ENCODE measurements at regions not wholly inside any gene's neighbourhood (a gene's known extent, or its start where the extent isn't known, plus 50 kb on each side); places are given as distances from the start of the nearest gene placed in this dataset.

DNA sequence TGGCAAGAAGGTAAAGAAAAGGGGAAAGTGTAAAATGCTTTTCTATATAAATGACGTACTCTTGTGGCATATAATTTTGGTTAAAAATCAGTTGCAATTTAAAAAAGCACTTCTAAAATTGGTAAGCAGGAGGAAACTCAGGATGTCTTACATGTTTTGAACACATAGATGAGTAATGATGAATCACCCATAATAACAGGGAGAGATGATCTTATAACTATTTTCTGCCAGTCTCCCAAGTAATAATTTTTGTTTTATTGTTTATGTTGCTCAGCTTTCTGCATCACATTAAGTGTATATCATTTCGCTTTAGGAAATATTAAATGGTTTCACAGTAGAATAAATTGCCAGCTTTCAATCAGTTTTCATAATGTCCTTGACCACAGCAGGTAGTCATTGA, 1430.7 kb upstream of the PCDH20 start:
- TF ChIP-seq POLR2A (IDR thresholded peaks at IDR 0.05) = no peak
- TF ChIP-seq, protein P1, sequence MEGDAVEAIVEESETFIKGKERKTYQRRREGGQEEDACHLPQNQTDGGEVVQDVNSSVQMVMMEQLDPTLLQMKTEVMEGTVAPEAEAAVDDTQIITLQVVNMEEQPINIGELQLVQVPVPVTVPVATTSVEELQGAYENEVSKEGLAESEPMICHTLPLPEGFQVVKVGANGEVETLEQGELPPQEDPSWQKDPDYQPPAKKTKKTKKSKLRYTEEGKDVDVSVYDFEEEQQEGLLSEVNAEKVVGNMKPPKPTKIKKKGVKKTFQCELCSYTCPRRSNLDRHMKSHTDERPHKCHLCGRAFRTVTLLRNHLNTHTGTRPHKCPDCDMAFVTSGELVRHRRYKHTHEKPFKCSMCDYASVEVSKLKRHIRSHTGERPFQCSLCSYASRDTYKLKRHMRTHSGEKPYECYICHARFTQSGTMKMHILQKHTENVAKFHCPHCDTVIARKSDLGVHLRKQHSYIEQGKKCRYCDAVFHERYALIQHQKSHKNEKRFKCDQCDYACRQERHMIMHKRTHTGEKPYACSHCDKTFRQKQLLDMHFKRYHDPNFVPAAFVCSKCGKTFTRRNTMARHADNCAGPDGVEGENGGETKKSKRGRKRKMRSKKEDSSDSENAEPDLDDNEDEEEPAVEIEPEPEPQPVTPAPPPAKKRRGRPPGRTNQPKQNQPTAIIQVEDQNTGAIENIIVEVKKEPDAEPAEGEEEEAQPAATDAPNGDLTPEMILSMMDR (IDR thresholded peaks at IDR 0.05) = no peak
- TF ChIP-seq EP300 (IDR thresholded peaks at IDR 0.05) = no peak

All from ovary (tissue), 3 donors.